H1 (cell line): ENCODE measurements at regions not wholly inside any gene's neighbourhood (a gene's known extent, or its start where the extent isn't known, plus 50 kb on each side); places are given as distances from the start of the nearest gene placed in this dataset.
A peak's percentile ranks its signal among the peaks of the same experiment; 100 is the strongest.

Experiments used
- CTCF ChIA-PET: fragments of 300-600 bp; sonication (Branson Sonifier 250); formaldehyde crosslinking; loops from one replicate; lab custom pipeline; 2021; ENCODE audit not compliant: partially characterized antibody; lab: Charles Lee
- POLR2A ChIA-PET: fragments of 300-600 bp; sonication (Branson Sonifier 250); formaldehyde crosslinking; loops from one replicate; lab custom pipeline; 2021; ENCODE audit warnings: inconsistent platforms; ENCODE audit not compliant: partially characterized antibody; lab: Charles Lee
- DNase-seq, 2 experiments: peaks; one replicate each; pipeline versions ENCODE4 v3.0.0 to v3.0.0-alpha.2; 2010 to 2022; ENCODE audit warnings: low spot score in 2 of 2, low read depth in 1 of 2, mixed read lengths in 1 of 2
- FAIRE-seq: peaks from 2 replicates; lab custom pipeline; 2011; peaks lifted over from hg19 to GRCh38; lab: Jason Lieb, UNC
- H2AFZ ChIP-seq: 2 replicates; pipeline ENCODE4 v1.8.1; 2012; ENCODE audit warnings: low read length, inconsistent platforms
- H2AK5ac ChIP-seq: 2 replicates; pipeline ENCODE4 v1.6.1; 2013; ENCODE audit warnings: low read depth, low read length
- H2BK120ac ChIP-seq: replicated peaks from 2 replicates; pipeline ENCODE3; 2013; ENCODE audit warnings: low read depth, low read length, inconsistent platforms
- H2BK12ac ChIP-seq: 2 replicates; pipeline ENCODE4 v1.6.1; 2013; ENCODE audit warnings: low read depth, low read length
- H2BK15ac ChIP-seq: 2 replicates; pipeline ENCODE4 v1.6.1; 2013; ENCODE audit warnings: low read length
- H2BK20ac ChIP-seq: 2 replicates; pipeline ENCODE4 v1.6.1; 2013; ENCODE audit warnings: low read length
- H2BK5ac ChIP-seq: 2 replicates; pipeline ENCODE4 v1.6.1; 2013; ENCODE audit warnings: low read depth, low read length
- H3K14ac ChIP-seq: 2 replicates; pipeline ENCODE4 v1.6.1; 2013; ENCODE audit warnings: inconsistent platforms; ENCODE audit not compliant: insufficient read length
- H3K18ac ChIP-seq: 2 replicates; pipeline ENCODE4 v1.6.1; 2013; ENCODE audit warnings: low read length; ENCODE audit errors: extremely low read depth
- H3K23ac ChIP-seq: 2 replicates; pipeline ENCODE4 v1.6.1; 2013; ENCODE audit warnings: inconsistent platforms; ENCODE audit not compliant: insufficient read length
- H3K23me2 ChIP-seq: 2 replicates; pipeline ENCODE4 v1.6.1; 2013; ENCODE audit warnings: low read depth, low read length
- H3K27ac ChIP-seq: 2 replicates; pipeline ENCODE4 v1.6.1; 2011; ENCODE audit warnings: low read depth, low read length, inconsistent platforms
- H3K27me3 ChIP-seq, 4 experiments: replicated peaks in 1 of 4; 1 replicate in 1 of 4; 2 replicates in 3 of 4; pipeline versions ENCODE4 v1.6.1 to v1.8.1; 2011 to 2013; ENCODE audit warnings: low read length in 3 of 4, mild to moderate bottlenecking in 3 of 4, inconsistent platforms in 2 of 4, mixed read lengths in 2 of 4, moderate library complexity in 1 of 4; ENCODE audit not compliant: control insufficient read depth in 3 of 4, insufficient read depth in 3 of 4; ENCODE audit errors: extremely low read depth in 1 of 4
- H3K36me3 ChIP-seq, 4 experiments: 2 replicates each; pipeline versions ENCODE4 v1.6.1 to v1.8.1; 2011 to 2013; ENCODE audit warnings: mild to moderate bottlenecking in 4 of 4, low read length in 3 of 4, moderate library complexity in 2 of 4, control low read depth in 1 of 4, inconsistent platforms in 1 of 4; ENCODE audit not compliant: insufficient read depth in 4 of 4, control insufficient read depth in 2 of 4
- H3K4ac ChIP-seq: replicated peaks from 2 replicates; pipeline ENCODE3; 2013; ENCODE audit warnings: low read length, low read depth, mixed read lengths, inconsistent platforms; ENCODE audit not compliant: insufficient read length
- H3K4me1 ChIP-seq, 4 experiments: replicated peaks in 1 of 4; 1 replicate in 1 of 4; 2 replicates in 3 of 4; pipeline versions ENCODE4 v1.6.1 to v1.8.1; 2011 to 2013; ENCODE audit warnings: low read length in 3 of 4, inconsistent platforms in 2 of 4, mixed read lengths in 1 of 4; ENCODE audit not compliant: insufficient read depth in 4 of 4, control insufficient read depth in 3 of 4
- H3K4me2 ChIP-seq, 2 experiments: 2 replicates each; pipeline versions ENCODE4 v1.6.1 to v1.8.1; 2011 to 2013; ENCODE audit warnings: low read depth in 2 of 2, low read length in 2 of 2, control low read depth in 1 of 2, inconsistent platforms in 1 of 2, mild to moderate bottlenecking in 1 of 2; ENCODE audit not compliant: insufficient read depth in 1 of 2
- H3K4me3 ChIP-seq, 4 experiments: fragments of 200-600, 300-600 bp in 1 of 4; sonication (generic), shearing (Covaris generic), sonication (Bioruptor Twin) in 1 of 4; 2 replicates each; pipeline versions ENCODE4 v1.5.1 to v1.8.1; 2011 to 2016; ENCODE audit warnings: low read length in 4 of 4, low read depth in 3 of 4, control low read depth in 2 of 4, inconsistent platforms in 2 of 4, mild to moderate bottlenecking in 2 of 4, mixed read lengths in 1 of 4, moderate library complexity in 1 of 4; ENCODE audit not compliant: insufficient read depth in 2 of 4; ENCODE audit errors: extremely low read depth in 1 of 4
- H3K56ac ChIP-seq: replicated peaks from 2 replicates; pipeline ENCODE3; 2013; ENCODE audit warnings: low read depth, mild to moderate bottlenecking, mixed read lengths, low read length, inconsistent platforms; ENCODE audit not compliant: insufficient read length
- H3K79me1 ChIP-seq: 2 replicates; pipeline ENCODE4 v1.6.1; 2013; ENCODE audit warnings: low read depth, low read length, control low read depth
- H3K79me2 ChIP-seq, 2 experiments: 2 replicates each; pipeline versions ENCODE4 v1.6.1 to v1.8.1; 2012 to 2013; ENCODE audit warnings: low read length in 2 of 2, mild to moderate bottlenecking in 2 of 2, inconsistent platforms in 1 of 2; ENCODE audit not compliant: insufficient read depth in 2 of 2, control insufficient read depth in 1 of 2
- H3K9ac ChIP-seq, 4 experiments: replicated peaks in 1 of 4; 1 replicate in 1 of 4; 2 replicates in 3 of 4; pipeline versions ENCODE4 v1.6.1 to v1.8.1; 2011 to 2013; ENCODE audit warnings: low read depth in 3 of 4, low read length in 3 of 4, control low read depth in 2 of 4, mild to moderate bottlenecking in 2 of 4, moderate library complexity in 2 of 4, inconsistent platforms in 1 of 4; ENCODE audit errors: extremely low read depth in 1 of 4
- H3K9me3 ChIP-seq, 2 experiments: 2 replicates each; pipeline versions ENCODE4 v1.6.1 to v1.8.1; 2012 to 2013; ENCODE audit warnings: mild to moderate bottlenecking in 2 of 2, moderate library complexity in 2 of 2, control low read depth in 1 of 2, inconsistent platforms in 1 of 2, low read depth in 1 of 2, low read length in 1 of 2, mixed read lengths in 1 of 2; ENCODE audit not compliant: insufficient read depth in 2 of 2
- H4K20me1 ChIP-seq, 2 experiments: replicated peaks in 1 of 2; 2 replicates each; pipeline versions ENCODE3 to v1.8.1; 2011 to 2013; ENCODE audit warnings: inconsistent platforms in 2 of 2, low read length in 2 of 2, mild to moderate bottlenecking in 1 of 2; ENCODE audit not compliant: insufficient read depth in 2 of 2, control insufficient read depth in 1 of 2
- H4K5ac ChIP-seq: 2 replicates; pipeline ENCODE4 v1.6.1; 2013; ENCODE audit warnings: low read length, low read depth, mixed read lengths, inconsistent platforms; ENCODE audit not compliant: insufficient read length
- H4K8ac ChIP-seq: 2 replicates; pipeline ENCODE4 v1.8.0; 2013; ENCODE audit warnings: mild to moderate bottlenecking, moderate library complexity, low read length, inconsistent platforms; ENCODE audit not compliant: insufficient read depth; ENCODE audit errors: extremely low read depth
- H4K91ac ChIP-seq: replicated peaks from 2 replicates; pipeline ENCODE3; 2013; ENCODE audit warnings: low read length, mixed read lengths, inconsistent platforms; ENCODE audit not compliant: insufficient read length
- CEBPB ChIP-seq: IDR thresholded peaks from 2 replicates; pipeline ENCODE4 v1.6.1; 2012; ENCODE audit warnings: low read depth, low read length
- GABPA ChIP-seq: IDR thresholded peaks from 2 replicates; pipeline ENCODE4 v1.6.1; 2011; ENCODE audit warnings: mild to moderate bottlenecking, low read length, moderate library complexity, borderline replicate concordance; ENCODE audit not compliant: insufficient read depth
- HDAC6 ChIP-seq: IDR thresholded peaks from one replicate; pipeline ENCODE4 v1.7.1; 2012; ENCODE audit warnings: low read depth, mild to moderate bottlenecking, inconsistent platforms, low read length, moderate library complexity
- POLR2AphosphoS5 ChIP-seq: IDR thresholded peaks from 2 replicates; pipeline ENCODE4 v1.6.1; 2011; ENCODE audit warnings: low read depth, low read length
- SIN3A ChIP-seq, 2 experiments: IDR thresholded peaks in 1 of 2; conservative IDR thresholded peaks in 1 of 2; 2 replicates each; pipeline ENCODE4 v1.6.1; 2011 to 2012; ENCODE audit warnings: low read length in 2 of 2, improper control_type of control experiment in 1 of 2, low read depth in 1 of 2, mild to moderate bottlenecking in 1 of 2
- SIX5 ChIP-seq: IDR thresholded peaks from 2 replicates; pipeline ENCODE4 v1.6.1; 2011; ENCODE audit warnings: mild to moderate bottlenecking, low read depth, low read length
- WGBS, 2 experiments: shearing (Covaris generic) in 1 of 2; methylation state at CpG; one replicate each; pipeline versions ENCODE4 v1.1.6 to v1.1.7; 2013 to 2015; ENCODE audit warnings: low lambda C conversion rate in 2 of 2, mixed read lengths in 2 of 2, inconsistent platforms in 1 of 2, low coverage in 1 of 2, missing lambda C conversion rate in 1 of 2; ENCODE audit not compliant: insufficient replicate concordance in 2 of 2, insufficient coverage in 1 of 2, insufficient read length in 1 of 2; ENCODE audit errors: extremely low coverage in 1 of 2, missing lambda C conversion rate in 1 of 2; 5-methylcytosine and 5-hydroxymethylcytosine counted together

- DNase-seq (no peak), FAIRE-seq (no peak)
- no peak overlapping the region for H3K27ac ChIP-seq
- POLR2A ChIA-PET: no interaction called here
- no peaks in the 10 kb centered on the region for H3K4me1 ChIP-seq
- no peaks in the 10 kb centered on the region for H3K79me1 ChIP-seq
- TF ChIP-seq SIN3A (conservative IDR thresholded peaks at IDR 0.05 in 1 of 2, IDR thresholded peaks at IDR 0.05 in 1 of 2; ENCODE audit: low read depth in 1 of 2, low read length in 2 of 2): no peak
- no peak for TF ChIP-seq GABPA
- TF ChIP-seq CEBPB: peak; percentile 32; the same call in 1 of the 2 replicates
- no peak for TF ChIP-seq POLR2AphosphoS5
- TF ChIP-seq HDAC6: no peak
- no peak for TF ChIP-seq SIX5
- no peak overlapping the region for H3K9ac ChIP-seq
- no peak overlapping the region for H2BK120ac ChIP-seq
- CTCF ChIA-PET: interaction anchor here (2.4 kb wide), 1 partner anchor 10 kb away, joined by 4 read pairs; no protein-coding TSS in a partner anchor
- H3K4me2 ChIP-seq: no peak overlapping the region
- no peak overlapping the region for H4K8ac ChIP-seq
- no peaks in the 10 kb centered on the region for H3K23me2 ChIP-seq
- H3K9me3 ChIP-seq: peaks cover under 1 to 1% of the 10 kb centered on the region in 2 experiments; a peak in 3 of 4 replicates
- H4K91ac ChIP-seq: no peak overlapping the region
- H2BK12ac ChIP-seq: no peak overlapping the region
- no peak overlapping the region for H3K4me3 ChIP-seq
- no peaks in the 10 kb centered on the region for H3K79me2 ChIP-seq
- no peak overlapping the region for H3K18ac ChIP-seq
- no peak overlapping the region for H3K56ac ChIP-seq
- 89 to 96% methylated on average over 1 to 2 of the region's 2 CpGs for WGBS, 2 experiments
- H3K4ac ChIP-seq: no peak overlapping the region
- no peak overlapping the region for H2AK5ac ChIP-seq
- no peaks in the 10 kb centered on the region for H3K27me3 ChIP-seq
- H3K14ac ChIP-seq: no peak overlapping the region
- no peaks in the 10 kb centered on the region for H4K20me1 ChIP-seq
- no peak overlapping the region for H4K5ac ChIP-seq
- no peaks in the 10 kb centered on the region for H3K36me3 ChIP-seq
- no peak overlapping the region for H2BK20ac ChIP-seq
- no peak overlapping the region for H3K23ac ChIP-seq
- no peak overlapping the region for H2AFZ ChIP-seq
- no peak overlapping the region for H2BK5ac ChIP-seq
- H2BK15ac ChIP-seq: no peak overlapping the region
Measured at GRCh38 chr5:116795189-116795588, 220.6 kb upstream of the SEMA6A start.
